ENCODE measurements at regions not wholly inside any gene's neighbourhood (a gene's known extent, or its start where the extent isn't known, plus 50 kb on each side); places are given as distances from the start of the nearest gene placed in this dataset.

GRCh38 chr9:61667559-61668121, 477.8 kb downstream of the SPATA31A7 start:
- no peak for TF ChIP-seq CTCF (IDR thresholded peaks at IDR 0.05)
- no peak for TF ChIP-seq POLR2A (IDR thresholded peaks at IDR 0.05)

Measured in ovary (tissue), 3 donors.